Astrocyte (in vitro differentiated cells and primary cell): ENCODE measurements at regions not wholly inside any gene's neighbourhood (a gene's known extent, or its start where the extent isn't known, plus 50 kb on each side); places are given as distances from the start of the nearest gene placed in this dataset.

Source experiments
- DNase-seq: peaks from one replicate; pipeline ENCODE4 v3.0.0-alpha.2; 2010; ENCODE audit warnings: low read depth
- FAIRE-seq: peaks from 2 replicates; lab custom pipeline; 2011; peaks lifted over from hg19 to GRCh38; lab: Jason Lieb, UNC
- H2AFZ ChIP-seq: 2 replicates; pipeline ENCODE4 v1.6.0; 2012; ENCODE audit warnings: low read depth, low read length, inconsistent platforms
- H3K27ac ChIP-seq: 2 replicates; pipeline ENCODE4 v1.5.1; 2011; ENCODE audit warnings: low read depth, low read length, inconsistent platforms
- H3K27me3 ChIP-seq: 2 replicates; pipeline ENCODE4 v1.6.0; 2011; ENCODE audit warnings: low read length, inconsistent platforms; ENCODE audit not compliant: insufficient read depth
- H3K36me3 ChIP-seq: 2 replicates; pipeline ENCODE4 v1.5.1; 2011; ENCODE audit warnings: low read length, inconsistent platforms; ENCODE audit not compliant: insufficient read depth
- H3K4me1 ChIP-seq: 2 replicates; pipeline ENCODE4 v1.5.1; 2011; ENCODE audit warnings: low read length, inconsistent platforms; ENCODE audit not compliant: insufficient read depth
- H3K4me2 ChIP-seq: 2 replicates; pipeline ENCODE4 v1.6.0; 2012; ENCODE audit warnings: low read length, inconsistent platforms
- H3K4me3 ChIP-seq: 2 replicates; pipeline ENCODE4 v1.5.1; 2011; ENCODE audit warnings: low read depth, mild to moderate bottlenecking, low read length, inconsistent platforms; ENCODE audit not compliant: insufficient read depth
- H3K79me2 ChIP-seq: 2 replicates; pipeline ENCODE4 v1.6.0; 2012; ENCODE audit warnings: mild to moderate bottlenecking, low read length, inconsistent platforms; ENCODE audit not compliant: insufficient read depth
- H3K9ac ChIP-seq: 2 replicates; pipeline ENCODE4 v1.6.0; 2012; ENCODE audit warnings: mild to moderate bottlenecking, low read length, inconsistent platforms
- H3K9me3 ChIP-seq: 2 replicates; pipeline ENCODE4 v1.5.1; 2012; ENCODE audit warnings: low read depth, mild to moderate bottlenecking, low read length, inconsistent platforms; ENCODE audit not compliant: insufficient read depth
- H4K20me1 ChIP-seq: 2 replicates; pipeline ENCODE4 v1.6.0; 2012; ENCODE audit warnings: low read length, inconsistent platforms; ENCODE audit not compliant: insufficient read depth
- H3K27ac Mint-ChIP-seq: one replicate; pipeline ENCODE4 v1.8.0; 2021; ENCODE audit warnings: mild to moderate bottlenecking, mixed read lengths; ENCODE audit not compliant: unreplicated experiment
- H3K27me3 Mint-ChIP-seq: one replicate; pipeline ENCODE4 v1.8.0; 2021; ENCODE audit warnings: low read depth, mixed read lengths; ENCODE audit not compliant: unreplicated experiment
- H3K36me3 Mint-ChIP-seq: one replicate; pipeline ENCODE4 v1.8.0; 2021; ENCODE audit warnings: low read depth, mixed read lengths; ENCODE audit not compliant: unreplicated experiment
- H3K4me1 Mint-ChIP-seq: one replicate; pipeline ENCODE4 v1.8.0; 2021; ENCODE audit warnings: low read depth, mixed read lengths; ENCODE audit not compliant: unreplicated experiment
- H3K4me3 Mint-ChIP-seq: one replicate; pipeline ENCODE4 v1.8.0; 2021; ENCODE audit warnings: mild to moderate bottlenecking, moderate library complexity, mixed read lengths; ENCODE audit not compliant: unreplicated experiment
- H3K9me3 Mint-ChIP-seq: one replicate; pipeline ENCODE4 v1.8.0; 2021; ENCODE audit warnings: mild to moderate bottlenecking, mixed read lengths; ENCODE audit not compliant: unreplicated experiment
- EZH2 ChIP-seq: IDR thresholded peaks from 2 replicates; pipeline ENCODE4 v1.6.1; 2012; ENCODE audit warnings: mild to moderate bottlenecking, low read length, inconsistent platforms; ENCODE audit not compliant: insufficient read depth
- TF ChIP-seq, protein P1 (sequence below): IDR thresholded peaks from 2 replicates; pipeline ENCODE4 v1.5.1; 2011; ENCODE audit warnings: low read depth, mild to moderate bottlenecking, inconsistent platforms, low read length, moderate library complexity; ENCODE audit not compliant: insufficient read depth

- TF ChIP-seq, protein P1, sequence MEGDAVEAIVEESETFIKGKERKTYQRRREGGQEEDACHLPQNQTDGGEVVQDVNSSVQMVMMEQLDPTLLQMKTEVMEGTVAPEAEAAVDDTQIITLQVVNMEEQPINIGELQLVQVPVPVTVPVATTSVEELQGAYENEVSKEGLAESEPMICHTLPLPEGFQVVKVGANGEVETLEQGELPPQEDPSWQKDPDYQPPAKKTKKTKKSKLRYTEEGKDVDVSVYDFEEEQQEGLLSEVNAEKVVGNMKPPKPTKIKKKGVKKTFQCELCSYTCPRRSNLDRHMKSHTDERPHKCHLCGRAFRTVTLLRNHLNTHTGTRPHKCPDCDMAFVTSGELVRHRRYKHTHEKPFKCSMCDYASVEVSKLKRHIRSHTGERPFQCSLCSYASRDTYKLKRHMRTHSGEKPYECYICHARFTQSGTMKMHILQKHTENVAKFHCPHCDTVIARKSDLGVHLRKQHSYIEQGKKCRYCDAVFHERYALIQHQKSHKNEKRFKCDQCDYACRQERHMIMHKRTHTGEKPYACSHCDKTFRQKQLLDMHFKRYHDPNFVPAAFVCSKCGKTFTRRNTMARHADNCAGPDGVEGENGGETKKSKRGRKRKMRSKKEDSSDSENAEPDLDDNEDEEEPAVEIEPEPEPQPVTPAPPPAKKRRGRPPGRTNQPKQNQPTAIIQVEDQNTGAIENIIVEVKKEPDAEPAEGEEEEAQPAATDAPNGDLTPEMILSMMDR = no peak
- TF ChIP-seq EZH2 = no peak
- no peak overlapping the region for H3K4me2 ChIP-seq
- FAIRE-seq (no peak), DNase-seq (no peak)
- H2AFZ ChIP-seq = no peak overlapping the region
- H3K36me3 ChIP-seq = no peaks in the 10 kb centered on the region
- no peak overlapping the region for H3K4me3 ChIP-seq
- Mint-ChIP-seq H3K4me1 (no peaks in the 10 kb centered on the region), H3K36me3 (no peaks in the 10 kb centered on the region), H3K9me3 (no peaks in the 10 kb centered on the region), H3K27ac (no peak overlapping the region), H3K27me3 (peaks cover 4% of the 10 kb centered on the region), H3K4me3 (no peak overlapping the region)
- H3K27ac ChIP-seq = no peak overlapping the region
- no peaks in the 10 kb centered on the region for H4K20me1 ChIP-seq
- H3K9ac ChIP-seq = no peak overlapping the region
- H3K9me3 ChIP-seq = peaks cover 9% of the 10 kb centered on the region
- H3K4me1 ChIP-seq = no peaks in the 10 kb centered on the region
- no peaks in the 10 kb centered on the region for H3K79me2 ChIP-seq
- no peaks in the 10 kb centered on the region for H3K27me3 ChIP-seq
Measured at GRCh38 chr7:24427048-24427447, 143.1 kb downstream of the NPY start.

DNA sequence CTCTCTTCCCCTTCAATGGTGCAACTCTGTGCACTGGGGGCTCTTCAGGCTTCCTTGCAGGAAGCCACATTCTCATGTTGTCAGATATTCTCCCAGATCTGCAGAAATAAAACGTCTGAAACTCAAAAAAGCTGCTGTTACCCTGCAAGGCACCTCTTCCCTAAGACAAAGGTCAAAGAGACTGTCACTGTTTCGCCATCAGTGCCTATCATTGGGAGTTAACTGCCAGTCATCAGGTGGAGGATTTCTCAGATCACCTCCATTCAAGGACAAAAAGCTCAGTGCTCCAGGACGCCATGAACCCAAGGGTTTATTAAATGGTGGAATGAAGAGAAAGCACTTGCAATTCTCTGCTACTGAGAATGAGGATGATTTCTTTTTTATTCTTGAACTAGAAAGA is 144.6 kb upstream of the PALS2 start:
- H3K9me3 ChIP-seq = peaks cover 9% of the 10 kb centered on the region
- H3K4me3 ChIP-seq = no peak overlapping the region
- H3K79me2 ChIP-seq = no peaks in the 10 kb centered on the region
- H3K36me3 ChIP-seq = no peaks in the 10 kb centered on the region
- Mint-ChIP-seq H3K9me3 (peaks cover 3% of the 10 kb centered on the region), H3K4me1 (no peaks in the 10 kb centered on the region), H3K4me3 (no peak overlapping the region), H3K27ac (no peak overlapping the region), H3K36me3 (no peaks in the 10 kb centered on the region), H3K27me3 (peaks cover 4% of the 10 kb centered on the region)
- no peak overlapping the region for H3K27ac ChIP-seq
- H4K20me1 ChIP-seq = no peaks in the 10 kb centered on the region
- no peak overlapping the region for H3K4me2 ChIP-seq
- H3K9ac ChIP-seq = no peak overlapping the region
- DNase-seq = no peak
- no peaks in the 10 kb centered on the region for H3K4me1 ChIP-seq
- no peak overlapping the region for H2AFZ ChIP-seq
- no peaks in the 10 kb centered on the region for H3K27me3 ChIP-seq
- TF ChIP-seq EZH2 = no peak
- TF ChIP-seq, protein P1 = no peak
- no peak for FAIRE-seq

DNA sequence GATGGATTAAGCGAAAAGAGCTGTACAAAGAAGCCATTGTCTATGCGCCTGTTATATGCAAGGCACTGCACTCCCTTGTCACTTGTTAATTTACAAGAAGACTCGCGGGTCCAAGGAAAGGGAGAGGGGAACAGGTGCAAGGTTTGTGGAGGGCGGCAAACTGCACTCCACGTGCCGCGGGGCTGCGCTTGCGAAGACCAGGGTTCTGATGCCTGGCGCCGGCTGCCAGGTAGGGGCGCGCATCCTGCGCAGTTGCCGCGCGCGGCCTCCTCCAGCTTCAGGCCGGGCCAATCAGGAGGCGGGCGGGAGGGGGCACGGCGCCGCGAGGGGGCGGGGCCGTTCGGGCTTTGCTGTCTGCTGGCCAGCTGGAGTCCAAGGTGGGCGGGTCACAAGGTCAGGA is 140.6 kb upstream of the PALS2 start:
- Histone ChIP-seq H3K9ac (no peak overlapping the region), H4K20me1 (no peaks in the 10 kb centered on the region), H3K27ac (no peak overlapping the region), H3K36me3 (no peaks in the 10 kb centered on the region), H3K4me2 (no peak overlapping the region), H3K4me1 (no peaks in the 10 kb centered on the region), H2AFZ (no peak overlapping the region), H3K79me2 (no peaks in the 10 kb centered on the region), H3K4me3 (no peak overlapping the region), H3K9me3 (no peaks in the 10 kb centered on the region), H3K27me3 (no peaks in the 10 kb centered on the region)
- Mint-ChIP-seq H3K27me3 (no peaks in the 10 kb centered on the region), H3K4me3 (no peak overlapping the region), H3K4me1 (no peaks in the 10 kb centered on the region), H3K27ac (no peak overlapping the region), H3K36me3 (no peaks in the 10 kb centered on the region), H3K9me3 (peaks cover 3% of the 10 kb centered on the region)
- FAIRE-seq (no peak), DNase-seq (no peak)
- TF ChIP-seq EZH2 = no peak
- TF ChIP-seq, protein P1 = no peak
